ENCODE measurements at regions not wholly inside any gene's neighbourhood (a gene's known extent, or its start where the extent isn't known, plus 50 kb on each side); places are given as distances from the start of the nearest gene placed in this dataset.

GRCh38 chr15:70257573-70258248, 160.0 kb upstream of the TLE3 start:
- TF ChIP-seq, protein P1, sequence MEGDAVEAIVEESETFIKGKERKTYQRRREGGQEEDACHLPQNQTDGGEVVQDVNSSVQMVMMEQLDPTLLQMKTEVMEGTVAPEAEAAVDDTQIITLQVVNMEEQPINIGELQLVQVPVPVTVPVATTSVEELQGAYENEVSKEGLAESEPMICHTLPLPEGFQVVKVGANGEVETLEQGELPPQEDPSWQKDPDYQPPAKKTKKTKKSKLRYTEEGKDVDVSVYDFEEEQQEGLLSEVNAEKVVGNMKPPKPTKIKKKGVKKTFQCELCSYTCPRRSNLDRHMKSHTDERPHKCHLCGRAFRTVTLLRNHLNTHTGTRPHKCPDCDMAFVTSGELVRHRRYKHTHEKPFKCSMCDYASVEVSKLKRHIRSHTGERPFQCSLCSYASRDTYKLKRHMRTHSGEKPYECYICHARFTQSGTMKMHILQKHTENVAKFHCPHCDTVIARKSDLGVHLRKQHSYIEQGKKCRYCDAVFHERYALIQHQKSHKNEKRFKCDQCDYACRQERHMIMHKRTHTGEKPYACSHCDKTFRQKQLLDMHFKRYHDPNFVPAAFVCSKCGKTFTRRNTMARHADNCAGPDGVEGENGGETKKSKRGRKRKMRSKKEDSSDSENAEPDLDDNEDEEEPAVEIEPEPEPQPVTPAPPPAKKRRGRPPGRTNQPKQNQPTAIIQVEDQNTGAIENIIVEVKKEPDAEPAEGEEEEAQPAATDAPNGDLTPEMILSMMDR (IDR thresholded peaks at IDR 0.05), result no peak
- no peak for TF ChIP-seq POLR2A (IDR thresholded peaks at IDR 0.05)
